Breast epithelium (tissue), 3 donors: ENCODE measurements at regions not wholly inside any gene's neighbourhood (a gene's known extent, or its start where the extent isn't known, plus 50 kb on each side); places are given as distances from the start of the nearest gene placed in this dataset.

Experiments
- CTCF ChIP-seq, 3 donors: fragments of 450-650 bp; IDR thresholded peaks; one replicate each; pipeline ENCODE4 v1.5.1; 2016 to 2017; ENCODE audit warnings: antibody characterized with exemption in 3 of 3, mild to moderate bottlenecking in 3 of 3, moderate library complexity in 3 of 3
- POLR2A ChIP-seq: fragments of 450-650 bp; IDR thresholded peaks from one replicate; pipeline ENCODE4 v1.6.1; 2016; ENCODE audit warnings: antibody characterized with exemption, mild to moderate bottlenecking, moderate library complexity
- POLR2AphosphoS5 ChIP-seq, 3 donors: sonication (generic); formaldehyde crosslinking; IDR thresholded peaks; one replicate each; pipeline ENCODE4 v1.6.1; 2017; ENCODE audit warnings: antibody characterized with exemption in 3 of 3

- TF ChIP-seq POLR2A = no peak
- no peak for TF ChIP-seq CTCF (IDR thresholded peaks at IDR 0.05)
- TF ChIP-seq POLR2AphosphoS5 (IDR thresholded peaks at IDR 0.05) = no peak
Observed at GRCh38 chr5:105877592-105877991, 1793.1 kb downstream of the EFNA5 start.
